AG04450 (cell line): ENCODE measurements at regions not wholly inside any gene's neighbourhood (a gene's known extent, or its start where the extent isn't known, plus 50 kb on each side); places are given as distances from the start of the nearest gene placed in this dataset.

Source experiments
- CTCF ChIA-PET: fragments of 300-600, 350-600 bp; formaldehyde crosslinking; extraction: SDS; loops from one replicate; lab custom pipeline; 2022; ENCODE audit warnings: antibody characterized with exemption, inconsistent platforms; lab: Charles Lee
- POLR2A ChIA-PET: fragments of 350-600 bp; formaldehyde crosslinking; extraction: SDS; loops from one replicate; lab custom pipeline; 2021; ENCODE audit warnings: antibody characterized with exemption, inconsistent platforms; lab: Yijun Ruan, JAX
- DNase-seq: peaks from one replicate; pipeline ENCODE4 v3.0.0-alpha.2; 2011; ENCODE audit warnings: low read depth, low spot score
- H3K27ac ChIP-seq: one replicate; pipeline ENCODE4 v1.5.1; 2012; ENCODE audit warnings: low read depth, low read length, control low read depth
- H3K27me3 ChIP-seq: one replicate; pipeline ENCODE4 v1.6.0; 2012; ENCODE audit warnings: low read length; ENCODE audit not compliant: control insufficient read depth, insufficient read depth
- H3K4me3 ChIP-seq: 2 replicates; pipeline ENCODE4 v1.5.1; 2011; ENCODE audit warnings: mild to moderate bottlenecking, low read depth, low read length, control low read depth
- H3K9me3 ChIP-seq: 2 replicates; pipeline ENCODE4 v1.5.1; 2012; ENCODE audit warnings: low read length; ENCODE audit not compliant: control insufficient read depth, insufficient read depth
- CTCF ChIP-seq: IDR thresholded peaks from 2 replicates; pipeline ENCODE4 v1.5.1; 2011; ENCODE audit warnings: low read depth, low read length, control low read depth, inconsistent platforms

- ChIA-PET POLR2A (no interaction called here), CTCF (no interaction called here)
- Histone ChIP-seq H3K9me3 (no peaks in the 10 kb centered on the region), H3K4me3 (no peak overlapping the region), H3K27me3 (no peaks in the 10 kb centered on the region), H3K27ac (no peak overlapping the region)
- no peak for TF ChIP-seq CTCF
- DNase-seq, result no peak
Observed at GRCh38 chr6:108758884-108759283, 89.3 kb upstream of the ARMC2 start.

- ChIA-PET POLR2A (no interaction called here), CTCF (interaction anchor here (1.4 kb wide), 1 partner anchor 22 kb away, joined by 3 read pairs; no protein-coding TSS in a partner anchor)
- Histone ChIP-seq H3K4me3 (no peak overlapping the region), H3K27me3 (no peaks in the 10 kb centered on the region), H3K27ac (no peak overlapping the region), H3K9me3 (no peaks in the 10 kb centered on the region)
- TF ChIP-seq CTCF, result no peak
- DNase-seq, result no peak
Observed at GRCh38 chr6:108760126-108761050, 87.8 kb upstream of the ARMC2 start.

- H3K9me3 ChIP-seq, result no peaks in the 10 kb centered on the region
- no peak overlapping the region for H3K4me3 ChIP-seq
- POLR2A ChIA-PET, result no interaction called here
- H3K27me3 ChIP-seq, result no peaks in the 10 kb centered on the region
- no peak for TF ChIP-seq CTCF
- DNase-seq, result no peak
- no peak overlapping the region for H3K27ac ChIP-seq
- CTCF ChIA-PET, result no interaction called here
Observed at GRCh38 chr6:108762394-108762793, 85.8 kb upstream of the ARMC2 start.

- peak overlapping the region; percentile 21 for H3K27ac ChIP-seq
- no peaks in the 10 kb centered on the region for H3K9me3 ChIP-seq
- CTCF ChIA-PET, result no interaction called here
- no peaks in the 10 kb centered on the region for H3K27me3 ChIP-seq
- POLR2A ChIA-PET, result no interaction called here
- H3K4me3 ChIP-seq, result no peak overlapping the region
- no peak for TF ChIP-seq CTCF
- no peak for DNase-seq
Observed at GRCh38 chr6:108763931-108764579, 84.2 kb upstream of the ARMC2 start.

GRCh38 chr6:108764580-108764950, 83.7 kb upstream of the ARMC2 start:
- no peak for DNase-seq
- Histone ChIP-seq H3K4me3 (no peak overlapping the region), H3K27ac (peak overlapping the region; percentile 21), H3K9me3 (no peaks in the 10 kb centered on the region), H3K27me3 (no peaks in the 10 kb centered on the region)
- CTCF ChIA-PET, result no interaction called here
- POLR2A ChIA-PET, result no interaction called here
- TF ChIP-seq CTCF, result no peak
